ENCODE measurements at regions not wholly inside any gene's neighbourhood (a gene's known extent, or its start where the extent isn't known, plus 50 kb on each side); places are given as distances from the start of the nearest gene placed in this dataset.

GRCh38 chr2:144201868-144202468 lies 318.0 kb downstream of the ZEB2 start:
- Histone ChIP-seq H2AFZ (ENCODE audit: insufficient read depth, low read depth, low read length, poor library complexity, severe bottlenecking) (no peak overlapping the region), H3K4me3 (ENCODE audit: control extremely low read depth in 1 of 5, extremely low read depth in 1 of 5, insufficient read depth in 1 of 5, low read depth in 2 of 5, low read length in 4 of 5) (no peak overlapping the region), H3K4me2 (replicated peaks; ENCODE audit: low read depth, low read length, poor library complexity, severe bottlenecking) (no peak overlapping the region), H3K79me2 (ENCODE audit: control insufficient read depth, insufficient read depth, low read length) (no peaks in the 10 kb centered on the region), H4K20me1 (ENCODE audit: control insufficient read depth, insufficient read depth, low read length, poor library complexity, severe bottlenecking) (no peaks in the 10 kb centered on the region), H3K9ac (ENCODE audit: low read length) (no peak overlapping the region), H3K27me3 (replicated peaks in 1 of 4; ENCODE audit: control extremely low read depth in 1 of 4, control insufficient read depth in 3 of 4, insufficient read depth in 4 of 4, low read length in 3 of 4) (no peaks in the 10 kb centered on the region), H3K9me3 (ENCODE audit: control extremely low read depth in 1 of 3, control insufficient read depth in 2 of 3, insufficient read depth in 1 of 3, low read length in 2 of 3) (no peaks in the 10 kb centered on the region), H3K27ac (ENCODE audit: low read length in 2 of 2) (no peak overlapping the region), H3K36me3 (replicated peaks in 1 of 2; ENCODE audit: control extremely low read depth in 1 of 2, control insufficient read depth in 1 of 2, extremely low read depth in 1 of 2, insufficient read depth in 2 of 2, low read length in 1 of 2) (peaks cover 0 to 2% of the 10 kb centered on the region in 2 experiments), H3K4me1 (ENCODE audit: control insufficient read depth in 2 of 2, insufficient read depth in 2 of 2, low read length in 2 of 2) (no peaks in the 10 kb centered on the region)
- peaks cover 6% of the 10 kb centered on the region for H3K4me1 Mint-ChIP-seq
- no peak overlapping the region for H3K4me3 Mint-ChIP-seq
- ChIA-PET CTCF (no interaction called here), POLR2A (no interaction called here)
- intact Hi-C loops (cut with micrococcal nuclease) = loop anchor here (5.0 kb wide), 1 partner anchor 35 kb away; no protein-coding TSS in a partner anchor
- TF ChIP-seq, protein P1, sequence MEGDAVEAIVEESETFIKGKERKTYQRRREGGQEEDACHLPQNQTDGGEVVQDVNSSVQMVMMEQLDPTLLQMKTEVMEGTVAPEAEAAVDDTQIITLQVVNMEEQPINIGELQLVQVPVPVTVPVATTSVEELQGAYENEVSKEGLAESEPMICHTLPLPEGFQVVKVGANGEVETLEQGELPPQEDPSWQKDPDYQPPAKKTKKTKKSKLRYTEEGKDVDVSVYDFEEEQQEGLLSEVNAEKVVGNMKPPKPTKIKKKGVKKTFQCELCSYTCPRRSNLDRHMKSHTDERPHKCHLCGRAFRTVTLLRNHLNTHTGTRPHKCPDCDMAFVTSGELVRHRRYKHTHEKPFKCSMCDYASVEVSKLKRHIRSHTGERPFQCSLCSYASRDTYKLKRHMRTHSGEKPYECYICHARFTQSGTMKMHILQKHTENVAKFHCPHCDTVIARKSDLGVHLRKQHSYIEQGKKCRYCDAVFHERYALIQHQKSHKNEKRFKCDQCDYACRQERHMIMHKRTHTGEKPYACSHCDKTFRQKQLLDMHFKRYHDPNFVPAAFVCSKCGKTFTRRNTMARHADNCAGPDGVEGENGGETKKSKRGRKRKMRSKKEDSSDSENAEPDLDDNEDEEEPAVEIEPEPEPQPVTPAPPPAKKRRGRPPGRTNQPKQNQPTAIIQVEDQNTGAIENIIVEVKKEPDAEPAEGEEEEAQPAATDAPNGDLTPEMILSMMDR (IDR thresholded peaks at IDR 0.05) = no peak
- TF ChIP-seq EZH2 (IDR thresholded peaks at IDR 0.05; ENCODE audit: borderline replicate concordance, insufficient read depth, low read depth, low read length, poor library complexity, severe bottlenecking) = no peak
- H3K27me3 Mint-ChIP-seq = no peaks in the 10 kb centered on the region
- no peaks in the 10 kb centered on the region for H3K9me3 Mint-ChIP-seq (ENCODE audit: insufficient read depth)
- ATAC-seq (ENCODE audit: low read depth) (no peak), DNase-seq (no peak)
- no CpG with 5 or more reads among the region's 1 CpG for WGBS (ENCODE audit: insufficient coverage)
- H3K27ac Mint-ChIP-seq = no peak overlapping the region

DNA sequence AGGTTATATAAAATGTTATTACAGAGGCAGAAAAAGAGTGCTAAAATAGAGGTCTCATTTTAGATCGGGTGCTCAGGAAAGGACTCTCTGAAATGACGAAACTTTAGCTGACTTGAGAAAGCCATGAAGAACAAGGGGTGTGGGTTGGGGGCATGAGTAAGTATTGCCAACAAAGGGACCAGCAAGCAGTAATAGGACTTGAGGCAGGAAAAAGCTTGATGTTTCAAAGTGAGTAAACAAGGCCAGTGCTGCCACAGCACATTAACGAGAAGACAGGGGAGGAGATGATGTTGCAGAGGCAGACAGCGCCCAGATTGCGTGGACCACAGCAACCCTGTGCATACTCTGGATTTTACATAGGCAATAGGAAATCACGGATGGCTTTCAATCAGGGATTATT lies 318.8 kb downstream of the ZEB2 start:
- Histone ChIP-seq H3K27ac (ENCODE audit: low read length in 2 of 2) (no peak overlapping the region), H4K20me1 (ENCODE audit: control insufficient read depth, insufficient read depth, low read length, poor library complexity, severe bottlenecking) (no peaks in the 10 kb centered on the region), H2AFZ (ENCODE audit: insufficient read depth, low read depth, low read length, poor library complexity, severe bottlenecking) (no peak overlapping the region), H3K79me2 (ENCODE audit: control insufficient read depth, insufficient read depth, low read length) (no peaks in the 10 kb centered on the region), H3K36me3 (replicated peaks in 1 of 2; ENCODE audit: control extremely low read depth in 1 of 2, control insufficient read depth in 1 of 2, extremely low read depth in 1 of 2, insufficient read depth in 2 of 2, low read length in 1 of 2) (peaks cover 0 to 2% of the 10 kb centered on the region in 2 experiments), H3K27me3 (replicated peaks in 1 of 4; ENCODE audit: control extremely low read depth in 1 of 4, control insufficient read depth in 3 of 4, insufficient read depth in 4 of 4, low read length in 3 of 4) (no peaks in the 10 kb centered on the region), H3K4me3 (ENCODE audit: control extremely low read depth in 1 of 5, extremely low read depth in 1 of 5, insufficient read depth in 1 of 5, low read depth in 2 of 5, low read length in 4 of 5) (no peak overlapping the region), H3K9ac (ENCODE audit: low read length) (no peak overlapping the region), H3K4me2 (replicated peaks; ENCODE audit: low read depth, low read length, poor library complexity, severe bottlenecking) (no peak overlapping the region), H3K9me3 (ENCODE audit: control extremely low read depth in 1 of 3, control insufficient read depth in 2 of 3, insufficient read depth in 1 of 3, low read length in 2 of 3) (no peaks in the 10 kb centered on the region), H3K4me1 (ENCODE audit: control insufficient read depth in 2 of 2, insufficient read depth in 2 of 2, low read length in 2 of 2) (no peaks in the 10 kb centered on the region)
- ATAC-seq (ENCODE audit: low read depth) = no peak
- POLR2A ChIA-PET = no interaction called here
- H3K27me3 Mint-ChIP-seq = no peaks in the 10 kb centered on the region
- TF ChIP-seq, protein P1 (IDR thresholded peaks at IDR 0.05) = no peak
- no peak overlapping the region for H3K4me3 Mint-ChIP-seq
- 100% methylated on average over 6 of the region's 6 CpGs for WGBS (ENCODE audit: insufficient coverage)
- no peaks in the 10 kb centered on the region for H3K9me3 Mint-ChIP-seq (ENCODE audit: insufficient read depth)
- H3K4me1 Mint-ChIP-seq = peaks cover 6% of the 10 kb centered on the region
- H3K27ac Mint-ChIP-seq = no peak overlapping the region
- no peak for DNase-seq
- CTCF ChIA-PET = no interaction called here
- intact Hi-C loops (cut with micrococcal nuclease) = loop anchor here (5.0 kb wide), 1 partner anchor 36 kb away; no protein-coding TSS in a partner anchor
